ENCODE measurements at regions not wholly inside any gene's neighbourhood (a gene's known extent, or its start where the extent isn't known, plus 50 kb on each side); places are given as distances from the start of the nearest gene placed in this dataset.

GRCh38 chr10:36556468-36556867, 568.9 kb upstream of the ANKRD30A start:
- H3K9me3 ChIP-seq (ENCODE audit: low read depth, low read length) = no peaks in the 10 kb centered on the region
- no peaks in the 10 kb centered on the region for H4K20me1 ChIP-seq (ENCODE audit: insufficient read depth, low read length)
- H3K4me1 ChIP-seq (ENCODE audit: insufficient read depth, low read length) = peaks cover 10% of the 10 kb centered on the region
- H2AFZ ChIP-seq (ENCODE audit: low read length) = no peak overlapping the region
- H3K4me2 ChIP-seq (ENCODE audit: insufficient read depth, low read length) = no peak overlapping the region
- H3K79me2 ChIP-seq (ENCODE audit: insufficient read depth, low read length) = no peaks in the 10 kb centered on the region
- no peaks in the 10 kb centered on the region for H3K27me3 ChIP-seq (ENCODE audit: insufficient read depth, low read length)
- H3K27ac ChIP-seq (ENCODE audit: low read depth, low read length) = no peak overlapping the region
- DNase-seq (ENCODE audit: insufficient read length, low spot score, missing footprints) = no peak
- H3K36me3 ChIP-seq (ENCODE audit: insufficient read depth, low read length) = no peaks in the 10 kb centered on the region
- TF ChIP-seq CTCF (IDR thresholded peaks at IDR 0.05; ENCODE audit: extremely low read depth, low read depth, low read length) = no peak
- no peak overlapping the region for H3K4me3 ChIP-seq (ENCODE audit: insufficient read depth, low read length)

- no peak overlapping the region for H3K27ac ChIP-seq (ENCODE audit: low read depth, low read length)
- no peak overlapping the region for H3K4me2 ChIP-seq (ENCODE audit: insufficient read depth, low read length)
- H3K4me3 ChIP-seq (ENCODE audit: insufficient read depth, low read length) = no peak overlapping the region
- no peaks in the 10 kb centered on the region for H3K27me3 ChIP-seq (ENCODE audit: insufficient read depth, low read length)
- no peak overlapping the region for H2AFZ ChIP-seq (ENCODE audit: low read length)
- DNase-seq (ENCODE audit: insufficient read length, low spot score, missing footprints) = no peak
- no peaks in the 10 kb centered on the region for H3K79me2 ChIP-seq (ENCODE audit: insufficient read depth, low read length)
- no peaks in the 10 kb centered on the region for H3K9me3 ChIP-seq (ENCODE audit: low read depth, low read length)
- H3K36me3 ChIP-seq (ENCODE audit: insufficient read depth, low read length) = no peaks in the 10 kb centered on the region
- TF ChIP-seq CTCF (IDR thresholded peaks at IDR 0.05; ENCODE audit: extremely low read depth, low read depth, low read length) = no peak
- H4K20me1 ChIP-seq (ENCODE audit: insufficient read depth, low read length) = no peaks in the 10 kb centered on the region
- H3K4me1 ChIP-seq (ENCODE audit: insufficient read depth, low read length) = peaks cover 5% of the 10 kb centered on the region
Observed at GRCh38 chr10:36555036-36555435, 570.4 kb upstream of the ANKRD30A start.

- H2AFZ ChIP-seq (ENCODE audit: low read length) = no peak overlapping the region
- no peak overlapping the region for H3K4me3 ChIP-seq (ENCODE audit: insufficient read depth, low read length)
- no peaks in the 10 kb centered on the region for H3K9me3 ChIP-seq (ENCODE audit: low read depth, low read length)
- no peak for TF ChIP-seq CTCF (IDR thresholded peaks at IDR 0.05; ENCODE audit: extremely low read depth, low read depth, low read length)
- DNase-seq (ENCODE audit: insufficient read length, low spot score, missing footprints) = peak; percentile 38
- no peaks in the 10 kb centered on the region for H3K79me2 ChIP-seq (ENCODE audit: insufficient read depth, low read length)
- no peak overlapping the region for H3K27ac ChIP-seq (ENCODE audit: low read depth, low read length)
- H3K27me3 ChIP-seq (ENCODE audit: insufficient read depth, low read length) = no peaks in the 10 kb centered on the region
- no peak overlapping the region for H3K4me2 ChIP-seq (ENCODE audit: insufficient read depth, low read length)
- H3K36me3 ChIP-seq (ENCODE audit: insufficient read depth, low read length) = no peaks in the 10 kb centered on the region
- H4K20me1 ChIP-seq (ENCODE audit: insufficient read depth, low read length) = no peaks in the 10 kb centered on the region
- no peaks in the 10 kb centered on the region for H3K4me1 ChIP-seq (ENCODE audit: insufficient read depth, low read length)
Observed at GRCh38 chr10:36547965-36548364, 577.4 kb upstream of the ANKRD30A start.

- Histone ChIP-seq H4K20me1 (ENCODE audit: insufficient read depth, low read length) (no peaks in the 10 kb centered on the region), H3K79me2 (ENCODE audit: insufficient read depth, low read length) (no peaks in the 10 kb centered on the region), H3K4me2 (ENCODE audit: insufficient read depth, low read length) (no peak overlapping the region), H3K27ac (ENCODE audit: low read depth, low read length) (no peak overlapping the region), H3K4me1 (ENCODE audit: insufficient read depth, low read length) (peaks cover 2% of the 10 kb centered on the region), H2AFZ (ENCODE audit: low read length) (no peak overlapping the region), H3K36me3 (ENCODE audit: insufficient read depth, low read length) (no peaks in the 10 kb centered on the region), H3K27me3 (ENCODE audit: insufficient read depth, low read length) (no peaks in the 10 kb centered on the region), H3K4me3 (ENCODE audit: insufficient read depth, low read length) (no peak overlapping the region), H3K9me3 (ENCODE audit: low read depth, low read length) (no peaks in the 10 kb centered on the region)
- no peak for TF ChIP-seq CTCF (IDR thresholded peaks at IDR 0.05; ENCODE audit: extremely low read depth, low read depth, low read length)
- DNase-seq (ENCODE audit: insufficient read length, low spot score, missing footprints) = no peak
Observed at GRCh38 chr10:36542493-36542892, 582.9 kb upstream of the ANKRD30A start.

Data from osteoblast (primary cell).